ENCODE measurements at regions not wholly inside any gene's neighbourhood (a gene's known extent, or its start where the extent isn't known, plus 50 kb on each side); places are given as distances from the start of the nearest gene placed in this dataset.
"Not testable (repeated sequence)": the region's sequence is repeated elsewhere in the genome, so short reads cannot be mapped to it uniquely, and the experiment has no call there.

DNA sequence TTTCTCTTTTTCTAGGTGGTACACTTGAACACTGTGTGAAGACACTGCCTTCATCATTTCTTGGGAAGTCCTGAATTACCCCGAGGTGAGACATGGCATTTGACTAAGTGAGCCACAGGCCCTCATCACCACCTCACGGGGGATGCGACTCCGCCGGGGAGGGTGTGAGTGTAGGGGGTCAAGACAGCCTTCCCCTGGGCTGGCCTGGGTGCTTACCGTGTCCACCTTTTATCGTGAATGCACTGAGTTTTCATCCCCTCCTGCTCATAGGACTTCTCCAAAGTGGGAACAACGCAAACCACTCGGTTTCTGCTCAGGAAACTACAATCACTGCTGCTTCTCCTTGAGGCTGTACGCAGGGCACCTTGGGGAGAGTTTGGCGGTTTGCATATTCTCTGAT lies 176.9 kb downstream of the SH2D4B start:
- Histone ChIP-seq H3K27me3 (no peaks in the 10 kb centered on the region), H3K9me3 (no peaks in the 10 kb centered on the region), H3K4me1 (no peaks in the 10 kb centered on the region), H3K4me3 (no peak overlapping the region), H3K27ac (no peak overlapping the region), H3K36me3 (no peaks in the 10 kb centered on the region)
- 92% methylated on average over 10 of the region's 11 CpGs for WGBS
- no peak for DNase-seq (ENCODE audit: low spot score in 2 of 2)
- TF ChIP-seq POLR2A (IDR thresholded peaks at IDR 0.05) (no peak), EP300 (IDR thresholded peaks at IDR 0.05) (no peak), POLR2AphosphoS5 (IDR thresholded peaks at IDR 0.05) (no peak)
- TF ChIP-seq, protein P1, sequence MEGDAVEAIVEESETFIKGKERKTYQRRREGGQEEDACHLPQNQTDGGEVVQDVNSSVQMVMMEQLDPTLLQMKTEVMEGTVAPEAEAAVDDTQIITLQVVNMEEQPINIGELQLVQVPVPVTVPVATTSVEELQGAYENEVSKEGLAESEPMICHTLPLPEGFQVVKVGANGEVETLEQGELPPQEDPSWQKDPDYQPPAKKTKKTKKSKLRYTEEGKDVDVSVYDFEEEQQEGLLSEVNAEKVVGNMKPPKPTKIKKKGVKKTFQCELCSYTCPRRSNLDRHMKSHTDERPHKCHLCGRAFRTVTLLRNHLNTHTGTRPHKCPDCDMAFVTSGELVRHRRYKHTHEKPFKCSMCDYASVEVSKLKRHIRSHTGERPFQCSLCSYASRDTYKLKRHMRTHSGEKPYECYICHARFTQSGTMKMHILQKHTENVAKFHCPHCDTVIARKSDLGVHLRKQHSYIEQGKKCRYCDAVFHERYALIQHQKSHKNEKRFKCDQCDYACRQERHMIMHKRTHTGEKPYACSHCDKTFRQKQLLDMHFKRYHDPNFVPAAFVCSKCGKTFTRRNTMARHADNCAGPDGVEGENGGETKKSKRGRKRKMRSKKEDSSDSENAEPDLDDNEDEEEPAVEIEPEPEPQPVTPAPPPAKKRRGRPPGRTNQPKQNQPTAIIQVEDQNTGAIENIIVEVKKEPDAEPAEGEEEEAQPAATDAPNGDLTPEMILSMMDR (IDR thresholded peaks at IDR 0.05), result no peak

DNA sequence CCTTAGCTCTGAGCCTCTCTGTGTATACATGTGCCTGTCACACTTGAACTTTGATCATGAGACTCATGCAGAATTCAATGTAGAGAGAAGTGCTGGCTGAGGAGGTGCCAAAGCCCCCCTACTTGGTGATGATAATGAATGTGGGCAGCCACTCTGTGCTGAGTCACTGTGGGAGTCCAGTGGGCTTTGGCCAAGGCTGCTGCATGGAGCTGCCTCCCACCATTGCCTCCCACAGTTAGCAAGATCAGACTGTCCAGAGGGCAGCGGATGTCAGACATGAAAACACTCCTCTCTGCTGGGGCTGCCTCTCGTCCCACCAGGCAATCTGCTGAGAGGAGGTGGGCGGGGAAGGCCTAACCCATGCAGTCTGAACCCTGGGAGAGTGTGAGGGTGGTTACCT lies 180.3 kb downstream of the SH2D4B start:
- 84% methylated on average over 3 of the region's 3 CpGs for WGBS
- Histone ChIP-seq H3K27ac (no peak overlapping the region), H3K27me3 (no peaks in the 10 kb centered on the region), H3K36me3 (no peaks in the 10 kb centered on the region), H3K4me3 (no peak overlapping the region), H3K4me1 (no peaks in the 10 kb centered on the region), H3K9me3 (no peaks in the 10 kb centered on the region)
- TF ChIP-seq, protein P1 (IDR thresholded peaks at IDR 0.05), result no peak
- TF ChIP-seq EP300 (IDR thresholded peaks at IDR 0.05), result no peak
- DNase-seq (ENCODE audit: low spot score in 2 of 2), result no peak

DNA sequence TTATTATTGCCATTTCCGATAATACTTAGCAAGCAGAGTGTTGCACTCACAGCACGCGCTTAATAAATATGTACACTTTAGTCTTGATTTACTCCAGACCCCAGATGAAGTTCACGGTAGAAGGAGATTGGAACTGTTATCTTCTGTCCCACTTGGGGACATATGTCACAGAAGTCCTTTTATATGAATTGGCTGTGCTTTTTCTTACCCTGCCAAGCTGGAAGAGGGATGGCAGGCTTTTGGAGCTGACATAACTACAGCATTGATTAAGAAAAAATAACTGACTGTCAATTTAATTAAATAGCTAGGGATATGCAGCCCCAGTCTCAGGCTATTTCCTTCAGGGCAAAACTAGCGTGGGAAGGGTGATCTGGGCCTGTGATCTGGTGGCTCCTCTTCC lies 182.2 kb downstream of the SH2D4B start:
- TF ChIP-seq POLR2A (IDR thresholded peaks at IDR 0.05) (no peak), POLR2AphosphoS5 (IDR thresholded peaks at IDR 0.05) (no peak), EP300 (IDR thresholded peaks at IDR 0.05) (no peak)
- TF ChIP-seq, protein P1 (IDR thresholded peaks at IDR 0.05), result no peak
- Histone ChIP-seq H3K4me3 (no peak overlapping the region), H3K4me1 (no peaks in the 10 kb centered on the region), H3K27ac (no peak overlapping the region), H3K27me3 (no peaks in the 10 kb centered on the region), H3K9me3 (no peaks in the 10 kb centered on the region), H3K36me3 (no peaks in the 10 kb centered on the region)
- no peak for DNase-seq (ENCODE audit: low spot score in 2 of 2)
- 86% methylated on average over 5 of the region's 5 CpGs for WGBS

DNA sequence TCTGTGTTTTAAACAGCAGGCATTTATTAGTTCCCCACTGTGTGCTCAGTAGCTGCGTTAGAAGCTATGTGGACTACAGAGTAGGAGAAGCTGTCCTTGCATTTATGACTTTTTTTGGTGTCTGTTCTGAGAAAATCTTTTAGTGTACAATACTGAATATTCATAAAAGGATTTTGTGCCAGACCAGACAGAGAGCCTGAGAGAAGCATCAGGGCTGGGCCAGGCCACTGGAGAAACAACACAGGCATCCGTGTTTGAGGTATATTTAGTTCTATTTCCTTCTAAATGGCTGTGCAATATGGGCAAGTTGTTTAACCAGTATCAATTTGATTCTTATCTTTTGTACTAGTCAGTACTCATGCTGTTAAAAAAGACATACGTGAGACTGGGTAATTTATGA lies 182.8 kb downstream of the SH2D4B start:
- 59% methylated on average over 3 of the region's 3 CpGs for WGBS
- Histone ChIP-seq H3K36me3 (no peaks in the 10 kb centered on the region), H3K9me3 (no peaks in the 10 kb centered on the region), H3K4me1 (no peaks in the 10 kb centered on the region), H3K4me3 (no peak overlapping the region), H3K27me3 (no peaks in the 10 kb centered on the region), H3K27ac (no peak overlapping the region)
- TF ChIP-seq, protein P1 (IDR thresholded peaks at IDR 0.05), result no peak
- TF ChIP-seq POLR2AphosphoS5 (IDR thresholded peaks at IDR 0.05) (no peak), EP300 (IDR thresholded peaks at IDR 0.05) (no peak), POLR2A (IDR thresholded peaks at IDR 0.05) (no peak)
- DNase-seq (ENCODE audit: low spot score in 2 of 2), result no peak

DNA sequence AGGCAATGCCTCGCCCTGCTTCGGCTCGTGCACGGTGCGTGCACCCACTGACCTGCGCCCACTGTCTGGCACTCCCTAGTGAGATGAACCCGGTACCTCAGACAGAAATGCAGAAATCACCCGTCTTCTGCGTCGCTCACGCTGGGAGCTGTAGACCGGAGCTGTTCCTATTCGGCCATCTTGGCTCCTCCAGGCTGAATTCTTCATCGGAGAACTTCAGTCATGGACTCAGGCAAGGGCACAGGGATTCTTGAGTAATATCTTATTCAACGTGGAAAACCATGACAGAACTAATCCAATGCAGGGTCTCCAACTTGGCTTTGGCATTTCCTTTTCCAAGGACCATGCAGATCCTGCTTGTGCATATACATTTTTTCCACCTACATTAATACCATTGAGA lies 190.7 kb downstream of the SH2D4B start:
- not testable (repeated sequence) for H3K36me3 ChIP-seq; DNase-seq (ENCODE audit: low spot score in 2 of 2)
- WGBS, result 92% methylated on average over 15 of the region's 15 CpGs

DNA sequence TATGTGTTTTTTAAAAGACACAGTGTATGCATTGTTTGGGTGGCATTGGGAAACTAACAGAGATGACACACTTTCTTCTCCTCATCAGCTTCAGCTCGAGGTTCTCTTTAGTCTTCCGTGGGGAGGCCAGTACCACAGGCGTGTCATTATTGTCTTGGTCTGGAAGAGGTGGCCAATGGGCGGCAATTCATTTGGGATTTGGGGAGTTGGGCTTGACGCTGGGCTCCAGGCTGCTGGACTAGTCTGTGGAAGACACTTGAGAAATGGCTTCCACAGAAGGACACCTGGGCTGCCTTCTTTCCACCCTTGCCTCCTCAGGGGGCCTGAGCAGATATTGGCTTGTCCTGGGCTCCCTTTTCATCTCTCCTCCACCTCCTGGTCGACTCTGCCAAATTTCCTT lies 192.2 kb downstream of the SH2D4B start:
- Histone ChIP-seq H3K4me1 (no peaks in the 10 kb centered on the region), H3K36me3 (no peaks in the 10 kb centered on the region), H3K4me3 (no peak overlapping the region), H3K27me3 (no peaks in the 10 kb centered on the region), H3K9me3 (no peaks in the 10 kb centered on the region), H3K27ac (no peak overlapping the region)
- no peak for DNase-seq (ENCODE audit: low spot score in 2 of 2)
- TF ChIP-seq POLR2A (IDR thresholded peaks at IDR 0.05) (no peak), POLR2AphosphoS5 (IDR thresholded peaks at IDR 0.05) (no peak), EP300 (IDR thresholded peaks at IDR 0.05) (no peak)
- TF ChIP-seq, protein P1 (IDR thresholded peaks at IDR 0.05), result no peak
- WGBS, result 90% methylated on average over 6 of the region's 6 CpGs

More for the DNA sequence above, 190.7 kb downstream of the SH2D4B start:
- not testable (repeated sequence) for H3K4me1 ChIP-seq, H3K27me3 ChIP-seq, H3K4me3 ChIP-seq, H3K27ac ChIP-seq, H3K9me3 ChIP-seq
